Esophagus squamous epithelium (tissue), 4 donors: ENCODE measurements at regions not wholly inside any gene's neighbourhood (a gene's known extent, or its start where the extent isn't known, plus 50 kb on each side); places are given as distances from the start of the nearest gene placed in this dataset.

Experiments used
- POLR2A ChIP-seq, 4 donors: fragments of 450-650 bp; IDR thresholded peaks; one replicate each; pipeline ENCODE4 v1.6.1; 2017; ENCODE audit warnings: antibody characterized with exemption in 4 of 4, mild to moderate bottlenecking in 4 of 4, moderate library complexity in 3 of 4
- TF ChIP-seq, protein P1 (sequence below), 6 experiments: fragments of 450-650 bp in 4 of 6; fragments of 200-600 bp in 2 of 6; sonication (generic) in 2 of 6; IDR thresholded peaks; one replicate each; pipeline ENCODE4 v1.5.1; 2016 to 2019; ENCODE audit warnings: antibody characterized with exemption in 6 of 6, mild to moderate bottlenecking in 4 of 6, moderate library complexity in 4 of 6

- TF ChIP-seq, protein P1, sequence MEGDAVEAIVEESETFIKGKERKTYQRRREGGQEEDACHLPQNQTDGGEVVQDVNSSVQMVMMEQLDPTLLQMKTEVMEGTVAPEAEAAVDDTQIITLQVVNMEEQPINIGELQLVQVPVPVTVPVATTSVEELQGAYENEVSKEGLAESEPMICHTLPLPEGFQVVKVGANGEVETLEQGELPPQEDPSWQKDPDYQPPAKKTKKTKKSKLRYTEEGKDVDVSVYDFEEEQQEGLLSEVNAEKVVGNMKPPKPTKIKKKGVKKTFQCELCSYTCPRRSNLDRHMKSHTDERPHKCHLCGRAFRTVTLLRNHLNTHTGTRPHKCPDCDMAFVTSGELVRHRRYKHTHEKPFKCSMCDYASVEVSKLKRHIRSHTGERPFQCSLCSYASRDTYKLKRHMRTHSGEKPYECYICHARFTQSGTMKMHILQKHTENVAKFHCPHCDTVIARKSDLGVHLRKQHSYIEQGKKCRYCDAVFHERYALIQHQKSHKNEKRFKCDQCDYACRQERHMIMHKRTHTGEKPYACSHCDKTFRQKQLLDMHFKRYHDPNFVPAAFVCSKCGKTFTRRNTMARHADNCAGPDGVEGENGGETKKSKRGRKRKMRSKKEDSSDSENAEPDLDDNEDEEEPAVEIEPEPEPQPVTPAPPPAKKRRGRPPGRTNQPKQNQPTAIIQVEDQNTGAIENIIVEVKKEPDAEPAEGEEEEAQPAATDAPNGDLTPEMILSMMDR (IDR thresholded peaks at IDR 0.05) = no peak
- no peak for TF ChIP-seq POLR2A (IDR thresholded peaks at IDR 0.05)
Observed at GRCh38 chr13:22793598-22794134, 387.1 kb upstream of the SGCG start.
